ENCODE measurements at regions not wholly inside any gene's neighbourhood (a gene's known extent, or its start where the extent isn't known, plus 50 kb on each side); places are given as distances from the start of the nearest gene placed in this dataset.

GRCh38 chr3:132785292-132785691 is 63.1 kb upstream of the NPHP3 start:
- H3K4me3 ChIP-seq: no peak overlapping the region
- no peaks in the 10 kb centered on the region for H3K4me1 ChIP-seq
- no peak overlapping the region for H3K27ac ChIP-seq
- no peaks in the 10 kb centered on the region for H3K9me3 ChIP-seq
- H3K36me3 ChIP-seq: no peaks in the 10 kb centered on the region
- no peaks in the 10 kb centered on the region for H3K27me3 ChIP-seq
- TF ChIP-seq CTCF (IDR thresholded peaks at IDR 0.05) (no peak), POLR2A (IDR thresholded peaks at IDR 0.05) (no peak)
- DNase-seq: no peak

GRCh38 chr3:132784502-132785025 is 62.4 kb upstream of the NPHP3 start:
- Histone ChIP-seq H3K9me3 (no peaks in the 10 kb centered on the region), H3K36me3 (no peaks in the 10 kb centered on the region), H3K4me3 (no peak overlapping the region), H3K4me1 (no peaks in the 10 kb centered on the region), H3K27ac (no peak overlapping the region), H3K27me3 (no peaks in the 10 kb centered on the region)
- DNase-seq: no peak
- TF ChIP-seq CTCF (IDR thresholded peaks at IDR 0.05) (no peak), POLR2A (IDR thresholded peaks at IDR 0.05) (no peak)

GRCh38 chr3:132783152-132783551 is 60.9 kb upstream of the NPHP3 start:
- no peaks in the 10 kb centered on the region for H3K27me3 ChIP-seq
- no peak overlapping the region for H3K4me3 ChIP-seq
- no peaks in the 10 kb centered on the region for H3K4me1 ChIP-seq
- DNase-seq: no peak
- H3K36me3 ChIP-seq: no peaks in the 10 kb centered on the region
- TF ChIP-seq POLR2A (IDR thresholded peaks at IDR 0.05) (no peak), CTCF (IDR thresholded peaks at IDR 0.05) (no peak)
- H3K9me3 ChIP-seq: no peaks in the 10 kb centered on the region
- no peak overlapping the region for H3K27ac ChIP-seq

- Histone ChIP-seq H3K27ac (no peak overlapping the region), H3K36me3 (no peaks in the 10 kb centered on the region), H3K27me3 (no peaks in the 10 kb centered on the region), H3K4me3 (no peak overlapping the region), H3K4me1 (no peaks in the 10 kb centered on the region), H3K9me3 (no peaks in the 10 kb centered on the region)
- DNase-seq: no peak
- TF ChIP-seq POLR2A (IDR thresholded peaks at IDR 0.05) (no peak), CTCF (IDR thresholded peaks at IDR 0.05) (no peak)
These were observed 59.7 kb upstream of the NPHP3 start for GRCh38 chr3:132781922-132782321.

GRCh38 chr3:132777171-132777570 is 55.0 kb upstream of the NPHP3 start:
- no peak overlapping the region for H3K27ac ChIP-seq
- no peaks in the 10 kb centered on the region for H3K4me1 ChIP-seq
- H3K4me3 ChIP-seq: no peak overlapping the region
- H3K27me3 ChIP-seq: no peaks in the 10 kb centered on the region
- H3K36me3 ChIP-seq: no peaks in the 10 kb centered on the region
- TF ChIP-seq POLR2A (IDR thresholded peaks at IDR 0.05) (no peak), CTCF (IDR thresholded peaks at IDR 0.05) (no peak)
- no peaks in the 10 kb centered on the region for H3K9me3 ChIP-seq
- no peak for DNase-seq

- no peaks in the 10 kb centered on the region for H3K9me3 ChIP-seq
- no peak for TF ChIP-seq POLR2A (IDR thresholded peaks at IDR 0.05)
- DNase-seq: no peak
- H3K36me3 ChIP-seq: no peaks in the 10 kb centered on the region
- no peaks in the 10 kb centered on the region for H3K27me3 ChIP-seq
- no peak overlapping the region for H3K4me3 ChIP-seq
- no peak overlapping the region for H3K27ac ChIP-seq
- H3K4me1 ChIP-seq: no peaks in the 10 kb centered on the region
These were observed 50.9 kb upstream of the NPHP3 start for GRCh38 chr3:132773071-132773619.
